NT2/D1 (cell line): ENCODE measurements at regions not wholly inside any gene's neighbourhood (a gene's known extent, or its start where the extent isn't known, plus 50 kb on each side); places are given as distances from the start of the nearest gene placed in this dataset.

Experiments
- DNase-seq: peaks from one replicate; pipeline ENCODE4 v3.0.0-alpha.2; 2011; ENCODE audit warnings: low read depth, low spot score
- H3K27me3 ChIP-seq: 2 replicates; pipeline ENCODE4 v1.6.0; 2011; ENCODE audit warnings: mild to moderate bottlenecking; ENCODE audit not compliant: insufficient read length, insufficient read depth
- H3K36me3 ChIP-seq: 2 replicates; pipeline ENCODE4 v1.6.1; 2011; ENCODE audit warnings: mild to moderate bottlenecking, low read length, mixed read lengths; ENCODE audit not compliant: insufficient read depth, insufficient read length
- H3K4me1 ChIP-seq: 2 replicates; pipeline ENCODE4 v1.5.1; 2011; ENCODE audit not compliant: insufficient read depth, insufficient read length
- H3K4me3 ChIP-seq: 2 replicates; pipeline ENCODE4 v1.5.1; 2011; ENCODE audit warnings: low read depth; ENCODE audit not compliant: insufficient read length
- H3K9ac ChIP-seq: 2 replicates; pipeline ENCODE4 v1.6.0; 2011; ENCODE audit warnings: low read depth; ENCODE audit not compliant: insufficient read length
- H3K9me3 ChIP-seq: 2 replicates; pipeline ENCODE4 v1.5.1; 2011; ENCODE audit warnings: mild to moderate bottlenecking, low read length; ENCODE audit not compliant: insufficient read depth
- SUZ12 ChIP-seq: IDR thresholded peaks from 2 replicates; pipeline ENCODE4 v1.6.1; 2011; ENCODE audit not compliant: insufficient read length, insufficient read depth; ENCODE audit errors: extremely low read depth
- YY1 ChIP-seq: IDR thresholded peaks from 2 replicates; pipeline ENCODE4 v1.6.1; 2011; ENCODE audit not compliant: insufficient read length, insufficient read depth
- ZNF274 ChIP-seq: IDR thresholded peaks from 2 replicates; pipeline ENCODE4 v1.6.1; 2011; ENCODE audit warnings: mild to moderate bottlenecking, low read depth, low read length

DNA sequence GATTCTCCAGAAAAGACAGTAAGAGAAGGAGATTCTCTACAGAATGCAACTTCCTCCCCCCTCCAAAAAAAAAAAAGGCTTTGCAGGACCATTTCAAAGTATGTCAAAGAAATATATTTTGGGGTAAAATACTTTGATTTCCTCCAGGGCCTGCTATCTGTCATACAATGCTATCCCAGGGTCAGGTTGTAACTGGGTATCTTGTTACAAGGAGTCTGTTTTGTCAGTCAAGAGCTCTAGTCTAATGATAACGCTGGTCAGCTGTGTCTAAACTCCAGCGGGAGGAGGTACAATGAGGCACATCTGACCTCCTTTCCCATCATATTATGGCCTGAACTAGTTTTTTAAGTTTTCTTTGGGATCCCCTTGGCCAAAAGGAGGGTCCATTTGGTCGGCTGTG lies 408.4 kb upstream of the CDH5 start:
- Histone ChIP-seq H3K36me3 (no peaks in the 10 kb centered on the region), H3K4me3 (no peak overlapping the region), H3K27me3 (no peaks in the 10 kb centered on the region), H3K9me3 (no peaks in the 10 kb centered on the region), H3K4me1 (no peaks in the 10 kb centered on the region), H3K9ac (no peak overlapping the region)
- DNase-seq: no peak
- no peak for TF ChIP-seq YY1
- TF ChIP-seq ZNF274: no peak
- no peak for TF ChIP-seq SUZ12

DNA sequence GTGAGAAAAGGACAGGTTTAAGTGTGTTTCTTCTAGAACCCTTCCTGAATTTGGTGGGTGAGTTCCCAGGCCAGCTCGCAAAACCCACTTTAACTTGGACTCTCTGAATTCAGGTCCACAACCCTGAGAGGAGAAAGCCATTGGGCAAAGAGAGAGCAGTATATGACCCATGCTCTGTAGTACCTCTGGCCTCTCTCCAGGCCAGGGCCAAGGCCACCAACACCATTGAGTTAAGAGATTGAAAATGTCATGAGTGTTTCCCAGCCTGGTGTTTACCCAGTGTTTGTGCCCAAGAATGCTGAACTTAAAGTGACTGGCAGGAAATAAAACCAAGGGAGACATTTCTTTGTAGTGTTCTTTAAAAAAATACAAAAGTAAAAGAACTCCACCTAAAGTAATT lies 410.4 kb upstream of the CDH5 start:
- TF ChIP-seq YY1 (no peak), ZNF274 (no peak), SUZ12 (no peak)
- no peak overlapping the region for H3K4me3 ChIP-seq
- no peaks in the 10 kb centered on the region for H3K4me1 ChIP-seq
- no peaks in the 10 kb centered on the region for H3K36me3 ChIP-seq
- no peak for DNase-seq
- no peaks in the 10 kb centered on the region for H3K9me3 ChIP-seq
- no peaks in the 10 kb centered on the region for H3K27me3 ChIP-seq
- no peak overlapping the region for H3K9ac ChIP-seq

DNA sequence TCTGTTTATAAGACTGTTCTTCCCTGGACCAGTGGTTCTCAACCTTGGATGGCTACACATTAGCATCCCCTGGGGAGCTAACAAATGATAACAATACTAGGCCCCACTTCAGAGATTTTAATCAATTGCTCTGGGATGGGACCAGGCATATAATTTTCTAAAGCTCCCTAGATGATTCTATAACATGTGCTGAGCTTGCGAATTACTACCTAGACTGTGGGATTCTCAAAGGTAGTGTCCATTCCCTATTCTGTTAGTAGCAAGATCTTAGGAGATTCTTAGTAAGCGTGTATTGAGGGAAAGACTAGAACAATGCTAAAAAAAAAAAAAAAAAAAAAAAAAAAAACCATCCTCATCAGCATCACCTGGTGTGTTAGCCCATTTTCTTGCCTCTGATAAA lies 412.0 kb upstream of the CDH5 start:
- Histone ChIP-seq H3K4me3 (no peak overlapping the region), H3K27me3 (no peaks in the 10 kb centered on the region), H3K4me1 (no peaks in the 10 kb centered on the region), H3K9ac (no peak overlapping the region), H3K9me3 (no peaks in the 10 kb centered on the region), H3K36me3 (no peaks in the 10 kb centered on the region)
- TF ChIP-seq ZNF274: no peak
- TF ChIP-seq YY1: no peak
- no peak for TF ChIP-seq SUZ12
- no peak for DNase-seq

DNA sequence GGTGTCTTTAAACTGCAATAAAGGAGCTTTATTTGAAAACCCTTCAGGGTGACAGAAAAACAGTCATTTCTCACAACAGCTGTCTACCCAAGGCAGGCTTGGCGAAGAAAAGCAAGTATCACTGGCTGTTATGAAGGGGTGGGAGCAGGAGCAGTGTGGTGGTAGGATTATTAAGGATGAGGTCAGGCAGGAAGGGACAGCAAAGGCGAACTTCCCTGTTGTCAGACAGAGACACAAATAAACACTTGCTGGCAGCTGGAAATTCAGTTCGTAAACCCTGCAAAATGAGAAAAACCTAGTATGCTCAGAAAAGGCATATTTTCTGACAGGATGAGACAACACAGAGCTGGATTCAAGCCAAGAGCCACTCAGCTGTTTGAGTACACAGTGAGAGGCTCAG lies 416.3 kb upstream of the CDH5 start:
- Histone ChIP-seq H3K36me3 (no peaks in the 10 kb centered on the region), H3K9me3 (no peaks in the 10 kb centered on the region), H3K27me3 (no peaks in the 10 kb centered on the region), H3K4me3 (no peak overlapping the region), H3K9ac (no peak overlapping the region), H3K4me1 (no peaks in the 10 kb centered on the region)
- no peak for TF ChIP-seq ZNF274
- no peak for TF ChIP-seq YY1
- DNase-seq: no peak

DNA sequence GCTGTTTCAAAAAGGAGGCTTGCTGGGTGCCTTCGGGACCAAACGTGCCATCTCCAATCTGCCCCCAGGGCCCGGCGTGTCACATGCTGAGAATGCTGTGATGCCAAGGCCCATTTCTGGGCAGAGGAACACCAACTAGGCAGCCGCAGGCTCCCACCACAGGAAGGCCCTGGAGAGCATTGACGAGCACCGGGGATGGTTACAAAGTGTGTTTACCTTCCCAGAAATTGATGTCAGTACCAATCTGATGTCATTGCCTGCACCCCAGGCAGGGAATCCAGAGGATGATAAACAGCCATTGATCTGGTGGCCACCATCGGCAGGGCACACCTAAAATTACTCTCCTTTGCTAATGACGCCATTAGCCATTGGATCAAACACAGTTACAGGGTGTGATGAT lies 418.1 kb upstream of the CDH5 start:
- no peaks in the 10 kb centered on the region for H3K27me3 ChIP-seq

DNA sequence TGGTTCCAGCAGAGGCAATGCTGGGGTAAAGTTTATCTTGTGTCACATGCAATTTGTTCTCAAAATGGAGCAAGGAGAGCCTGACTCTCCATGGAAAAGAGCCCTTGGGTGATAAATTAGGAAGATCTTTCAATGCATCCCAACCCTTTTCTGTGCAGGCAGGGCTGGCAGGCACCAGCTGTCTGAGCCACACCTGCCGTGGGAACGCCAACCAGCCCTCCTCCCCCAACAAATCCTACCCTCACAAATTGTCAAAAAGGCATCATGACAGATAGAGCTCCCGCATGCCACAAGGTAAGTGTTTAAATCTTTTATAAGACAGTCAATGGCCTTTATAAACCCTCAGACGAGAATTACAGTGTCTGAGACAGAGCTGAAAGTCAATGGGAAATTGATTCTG lies 418.5 kb upstream of the CDH5 start:
- no peaks in the 10 kb centered on the region for H3K36me3 ChIP-seq
- no peak overlapping the region for H3K4me3 ChIP-seq
- DNase-seq: no peak
- TF ChIP-seq YY1: no peak
- no peak for TF ChIP-seq SUZ12
- TF ChIP-seq ZNF274: no peak
- no peaks in the 10 kb centered on the region for H3K9me3 ChIP-seq
- no peaks in the 10 kb centered on the region for H3K4me1 ChIP-seq
- no peaks in the 10 kb centered on the region for H3K27me3 ChIP-seq
- H3K9ac ChIP-seq: no peak overlapping the region

More for the DNA sequence above, 418.1 kb upstream of the CDH5 start:
- H3K4me3 ChIP-seq: no peak overlapping the region
- no peaks in the 10 kb centered on the region for H3K9me3 ChIP-seq
- no peaks in the 10 kb centered on the region for H3K36me3 ChIP-seq
- no peak overlapping the region for H3K9ac ChIP-seq
- TF ChIP-seq SUZ12 (no peak), ZNF274 (no peak), YY1 (no peak)
- H3K4me1 ChIP-seq: no peaks in the 10 kb centered on the region
- DNase-seq: no peak

DNA sequence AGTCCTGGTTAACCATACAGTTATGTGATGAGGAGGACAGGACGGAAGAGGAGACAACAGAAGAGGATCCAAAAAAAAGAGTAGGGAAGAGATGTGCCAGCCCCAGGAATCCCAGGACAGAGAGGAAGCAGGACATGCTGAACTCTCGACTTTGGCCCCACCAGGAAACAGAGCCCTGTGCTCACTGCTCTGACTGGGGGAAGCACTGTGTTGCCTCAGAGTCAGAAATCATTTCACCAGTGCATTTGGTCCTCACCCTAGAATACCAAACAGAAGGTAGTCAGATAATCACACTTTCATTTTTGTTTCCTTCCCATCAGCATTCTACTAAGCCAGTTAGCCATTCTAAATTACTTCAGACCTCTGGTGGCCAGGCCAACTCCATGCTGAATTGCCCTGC lies 421.0 kb upstream of the CDH5 start:
- Histone ChIP-seq H3K4me3 (no peak overlapping the region), H3K36me3 (no peaks in the 10 kb centered on the region), H3K9me3 (no peaks in the 10 kb centered on the region), H3K9ac (no peak overlapping the region), H3K27me3 (no peaks in the 10 kb centered on the region), H3K4me1 (no peaks in the 10 kb centered on the region)
- no peak for TF ChIP-seq SUZ12
- no peak for TF ChIP-seq ZNF274
- no peak for TF ChIP-seq YY1
- no peak for DNase-seq

DNA sequence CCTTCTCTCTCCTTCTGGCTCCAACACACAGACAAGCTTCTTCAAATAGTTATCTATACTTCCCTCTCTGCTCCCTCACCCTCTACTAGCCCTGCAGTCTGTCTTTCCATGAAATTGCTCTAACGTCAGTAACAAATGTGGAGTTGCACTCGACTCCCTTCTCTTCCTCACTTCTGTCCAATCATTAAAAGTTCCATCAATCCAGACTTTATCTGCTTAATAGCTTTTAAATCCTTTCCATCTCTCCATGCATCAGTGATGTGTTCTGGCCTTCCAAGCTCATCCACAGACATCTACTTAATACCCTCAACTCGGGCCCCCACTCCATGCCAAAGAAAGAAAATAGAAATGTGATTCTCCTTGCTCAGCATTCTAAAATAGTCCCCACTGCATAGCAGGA lies 422.1 kb upstream of the CDH5 start:
- no peaks in the 10 kb centered on the region for H3K36me3 ChIP-seq
- H3K9ac ChIP-seq: no peak overlapping the region
- H3K9me3 ChIP-seq: no peaks in the 10 kb centered on the region
- TF ChIP-seq ZNF274 (no peak), SUZ12 (no peak), YY1 (no peak)
- no peak for DNase-seq
- H3K4me3 ChIP-seq: no peak overlapping the region
- H3K4me1 ChIP-seq: no peaks in the 10 kb centered on the region
- H3K27me3 ChIP-seq: no peaks in the 10 kb centered on the region
